ENCODE measurements at regions not wholly inside any gene's neighbourhood (a gene's known extent, or its start where the extent isn't known, plus 50 kb on each side); places are given as distances from the start of the nearest gene placed in this dataset.

DNA sequence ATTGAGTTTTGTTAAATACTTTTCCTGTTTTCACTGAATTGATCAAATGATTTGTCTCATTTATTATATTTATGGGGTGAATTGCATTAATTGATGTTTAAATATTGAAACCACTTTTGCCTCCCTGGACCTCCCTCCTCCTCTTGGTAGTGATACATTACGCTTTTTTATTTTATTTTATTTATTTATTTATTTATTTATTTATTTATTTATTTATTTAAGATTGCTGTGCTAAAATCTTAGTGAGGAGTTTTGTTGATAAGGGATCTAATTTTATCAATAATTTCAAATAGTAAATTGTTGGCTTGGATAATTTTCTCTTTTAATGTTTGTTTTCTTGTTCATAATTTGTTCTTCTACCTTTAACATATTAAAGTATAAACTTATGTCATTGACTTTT is 1281.0 kb upstream of the NXPH2 start:
- TF ChIP-seq, protein P1, sequence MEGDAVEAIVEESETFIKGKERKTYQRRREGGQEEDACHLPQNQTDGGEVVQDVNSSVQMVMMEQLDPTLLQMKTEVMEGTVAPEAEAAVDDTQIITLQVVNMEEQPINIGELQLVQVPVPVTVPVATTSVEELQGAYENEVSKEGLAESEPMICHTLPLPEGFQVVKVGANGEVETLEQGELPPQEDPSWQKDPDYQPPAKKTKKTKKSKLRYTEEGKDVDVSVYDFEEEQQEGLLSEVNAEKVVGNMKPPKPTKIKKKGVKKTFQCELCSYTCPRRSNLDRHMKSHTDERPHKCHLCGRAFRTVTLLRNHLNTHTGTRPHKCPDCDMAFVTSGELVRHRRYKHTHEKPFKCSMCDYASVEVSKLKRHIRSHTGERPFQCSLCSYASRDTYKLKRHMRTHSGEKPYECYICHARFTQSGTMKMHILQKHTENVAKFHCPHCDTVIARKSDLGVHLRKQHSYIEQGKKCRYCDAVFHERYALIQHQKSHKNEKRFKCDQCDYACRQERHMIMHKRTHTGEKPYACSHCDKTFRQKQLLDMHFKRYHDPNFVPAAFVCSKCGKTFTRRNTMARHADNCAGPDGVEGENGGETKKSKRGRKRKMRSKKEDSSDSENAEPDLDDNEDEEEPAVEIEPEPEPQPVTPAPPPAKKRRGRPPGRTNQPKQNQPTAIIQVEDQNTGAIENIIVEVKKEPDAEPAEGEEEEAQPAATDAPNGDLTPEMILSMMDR (IDR thresholded peaks at IDR 0.05) = no peak
- TF ChIP-seq ZFX (IDR thresholded peaks at IDR 0.05; ENCODE audit: borderline replicate concordance) = no peak

Measured in 22Rv1 (cell line).